A549 (cell line): ENCODE measurements at regions not wholly inside any gene's neighbourhood (a gene's known extent, or its start where the extent isn't known, plus 50 kb on each side); places are given as distances from the start of the nearest gene placed in this dataset.
A peak's percentile ranks its signal among the peaks of the same experiment; 100 is the strongest.

Source experiments
- ATAC-seq, 2 experiments: fragments of 200-7000 bp in 1 of 2; fragments of >200 bp in 1 of 2; cut with Nextera tagmentation in 1 of 2; cut with Tn5 transposase in 1 of 2; 3 replicates each; pipeline versions ENCODE4 v1.8.0 to v1.9.1; 2018 to 2020; ENCODE audit warnings: mild to moderate bottlenecking in 1 of 2, moderate library complexity in 1 of 2
- CTCF ChIA-PET: fragments of 300-600 bp; sonication (Branson Sonifier 250); formaldehyde crosslinking; extraction: SDS; loops from one replicate; lab custom pipeline; 2021; ENCODE audit warnings: antibody characterized with exemption, inconsistent platforms; lab: Yijun Ruan, JAX
- POLR2A ChIA-PET: fragments of 350-600 bp; formaldehyde crosslinking; extraction: SDS; loops from one replicate; lab custom pipeline; 2021; ENCODE audit warnings: antibody characterized with exemption, inconsistent platforms; lab: Yijun Ruan, JAX
- DNase-seq, 2 experiments: peaks; one replicate each; pipeline versions ENCODE4 v3.0.0 to v3.0.0-alpha.2; 2011 to 2016; ENCODE audit warnings: low read depth in 1 of 2, low spot score in 1 of 2
- FAIRE-seq: peaks from 2 replicates; lab custom pipeline; 2011; peaks lifted over from hg19 to GRCh38; lab: Jason Lieb, UNC
- H3K27ac ChIP-seq, 2 experiments: fragments of >200 bp; sonication (Bioruptor Twin); formaldehyde crosslinking; 3 replicates each; pipeline ENCODE4 v1.5.1; 2016 to 2017
- H3K4me1 ChIP-seq: fragments of >200 bp; sonication (Bioruptor Twin); formaldehyde crosslinking; 3 replicates; pipeline ENCODE4 v1.6.1; 2016
- H3K4me2 ChIP-seq: fragments of >200 bp; sonication (Bioruptor Twin); formaldehyde crosslinking; 3 replicates; pipeline ENCODE4 v1.6.1; 2016
- H3K4me3 ChIP-seq: fragments of >200 bp; sonication (Bioruptor Twin); formaldehyde crosslinking; 3 replicates; pipeline ENCODE4 v1.5.1; 2016
- H3K9me3 ChIP-seq: fragments of >200 bp; sonication (Bioruptor Twin); formaldehyde crosslinking; 3 replicates; pipeline ENCODE4 v1.6.1; 2016
- CBX2 ChIP-seq: fragments of 200-600 bp; sonication (generic); IDR thresholded peaks from 2 replicates; pipeline ENCODE4 v1.6.1; 2016; ENCODE audit warnings: low read depth, mild to moderate bottlenecking, borderline replicate concordance
- CEBPB ChIP-seq, 2 experiments: fragments of >200 bp in 1 of 2; sonication (Bioruptor Twin) in 1 of 2; formaldehyde crosslinking in 1 of 2; IDR thresholded peaks; 2 replicates each; pipeline ENCODE4 v1.6.1; 2012 to 2016
- CHD2 ChIP-seq: fragments of 150-350 bp; IDR thresholded peaks from 2 replicates; pipeline ENCODE4 v1.6.1; 2014; ENCODE audit warnings: low read length; ENCODE audit not compliant: partially characterized antibody
- EP300 ChIP-seq, 2 experiments: fragments of >200 bp; sonication (Bioruptor Twin); formaldehyde crosslinking; IDR thresholded peaks; 2 replicates in 1 of 2; 3 replicates in 1 of 2; pipeline ENCODE4 v1.6.1; 2016 to 2017
- FOSB ChIP-seq: fragments of 250-450 bp; sonication (Bioruptor Pico); IDR thresholded peaks from 2 replicates; pipeline ENCODE4 v1.5.0; 2020; ENCODE audit warnings: mild to moderate bottlenecking, moderate library complexity
- FOSL2 ChIP-seq, 2 experiments: fragments of 450-650 bp in 1 of 2; fragments of >200 bp in 1 of 2; sonication (Bioruptor Twin) in 1 of 2; formaldehyde crosslinking; IDR thresholded peaks; 2 replicates each; pipeline versions ENCODE4 v1.5.0 to v1.6.1; 2016 to 2020; ENCODE audit warnings: mild to moderate bottlenecking in 1 of 2, moderate library complexity in 1 of 2
- HEYL ChIP-seq: fragments of 250-450 bp; sonication (Bioruptor Pico); IDR thresholded peaks from 2 replicates; pipeline ENCODE4 v1.8.0; 2021; ENCODE audit warnings: mild to moderate bottlenecking, moderate library complexity
- HOXB5 ChIP-seq: fragments of 250-450 bp; sonication (Bioruptor Pico); IDR thresholded peaks from 2 replicates; pipeline ENCODE4 v1.5.0; 2020; ENCODE audit warnings: mild to moderate bottlenecking, moderate library complexity
- KDM1A ChIP-seq: fragments of 200-600 bp; sonication (generic); IDR thresholded peaks from 2 replicates; pipeline ENCODE4 v1.6.1; 2016; ENCODE audit warnings: low read depth, mild to moderate bottlenecking
- MAZ ChIP-seq: fragments of 150-350 bp; IDR thresholded peaks from 2 replicates; pipeline ENCODE4 v1.6.1; 2014; ENCODE audit warnings: antibody characterized with exemption, low read depth, low read length, borderline replicate concordance
- MYC ChIP-seq: IDR thresholded peaks from 2 replicates; pipeline ENCODE4 v1.6.1; 2012; ENCODE audit warnings: mild to moderate bottlenecking, inconsistent platforms, low read length, improper control_type of control experiment, borderline replicate concordance
- NPAS2 ChIP-seq: fragments of 250-450 bp; sonication (Bioruptor Pico); IDR thresholded peaks from 2 replicates; pipeline ENCODE4 v1.8.0; 2022; ENCODE audit warnings: mild to moderate bottlenecking, moderate library complexity, borderline replicate concordance
- NR3C1 ChIP-seq: fragments of >200 bp; sonication (Bioruptor Twin); formaldehyde crosslinking; IDR thresholded peaks from 3 replicates; pipeline ENCODE4 v1.6.1; 2017
- RNF2 ChIP-seq: fragments of 200-600 bp; sonication (generic); IDR thresholded peaks from 2 replicates; pipeline ENCODE4 v1.6.1; 2016; ENCODE audit warnings: low read depth, mild to moderate bottlenecking, antibody characterized with exemption, moderate library complexity, borderline replicate concordance
- SMC3 ChIP-seq: fragments of >200 bp; sonication (Bioruptor Twin); formaldehyde crosslinking; IDR thresholded peaks from 3 replicates; pipeline ENCODE4 v1.6.1; 2018; ENCODE audit warnings: inconsistent platforms
- SREBF2 ChIP-seq: fragments of 450-650 bp; IDR thresholded peaks from 2 replicates; pipeline ENCODE4 v1.6.1; 2014; ENCODE audit warnings: mild to moderate bottlenecking, moderate library complexity
- ZFP36 ChIP-seq: fragments of 450-650 bp; IDR thresholded peaks from 2 replicates; pipeline ENCODE4 v1.6.1; 2014; ENCODE audit warnings: borderline replicate concordance; ENCODE audit not compliant: partially characterized antibody
- ZNF302 ChIP-seq: fragments of 250-450 bp; sonication (Bioruptor Pico); IDR thresholded peaks from 2 replicates; pipeline ENCODE4 v1.9.0; 2021; ENCODE audit warnings: inconsistent platforms, mild to moderate bottlenecking, moderate library complexity
- WGBS: methylation state at CpG from one replicate; pipeline ENCODE4 v1.1.6; 2017; ENCODE audit errors: missing lambda C conversion rate; 5-methylcytosine and 5-hydroxymethylcytosine counted together
- TF ChIP-seq, protein P1 (sequence below): fragments of >200 bp; sonication (Bioruptor Twin); formaldehyde crosslinking; IDR thresholded peaks from 3 replicates; pipeline ENCODE4 v1.6.1; 2016
- TF ChIP-seq, protein P2 (sequence below): fragments of >200 bp; sonication (Bioruptor Twin); formaldehyde crosslinking; IDR thresholded peaks from 2 replicates; pipeline ENCODE4 v1.6.1; 2016
- TF ChIP-seq, protein P3 (sequence below): IDR thresholded peaks from 2 replicates; pipeline ENCODE4 v1.6.1; 2012
- TF ChIP-seq, protein P4 (sequence below): IDR thresholded peaks from 2 replicates; pipeline ENCODE4 v1.6.1; 2012
- TF ChIP-seq, protein P5 (sequence below): fragments of 200-600 bp; sonication (generic); IDR thresholded peaks from 2 replicates; pipeline ENCODE4 v1.6.1; 2016; ENCODE audit warnings: antibody characterized with exemption, mild to moderate bottlenecking, moderate library complexity

DNA sequence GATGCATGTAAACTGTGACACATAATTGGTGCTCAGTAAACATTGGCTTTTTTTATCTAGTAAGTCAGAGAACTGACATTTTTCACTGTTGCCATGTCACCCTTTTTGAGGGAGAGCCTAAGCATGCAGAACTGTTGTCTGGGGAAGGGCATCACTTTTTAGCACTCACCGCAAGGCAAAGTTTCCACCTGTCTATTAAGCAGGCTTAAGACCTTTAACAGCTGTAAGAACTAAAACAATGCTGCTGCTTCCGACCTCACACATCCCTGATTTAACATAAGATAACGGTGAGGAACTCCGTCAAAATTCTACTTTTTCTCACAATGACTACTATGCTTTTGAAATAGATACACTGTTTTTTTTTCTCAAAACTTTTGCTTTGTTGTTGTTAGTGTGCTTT, 554.8 kb downstream of the NUF2 start:
- ATAC-seq (no peak; a peak in 1 of 6 replicates), FAIRE-seq (no peak), DNase-seq (no peak)
- Histone ChIP-seq H3K4me1 (no peaks in the 10 kb centered on the region), H3K4me3 (no peak overlapping the region), H3K9me3 (no peaks in the 10 kb centered on the region), H3K4me2 (no peak overlapping the region; the same call in 2 of the 3 replicates), H3K27ac (peak overlapping the region in 1 of 2 experiments; percentile 36; a peak in 1 of 6 replicates)
- POLR2A ChIA-PET = no interaction called here
- WGBS = 57% methylated on average over 4 of the region's 4 CpGs
- TF ChIP-seq MAZ (no peak), HOXB5 (no peak), RNF2 (no peak), FOSL2 (IDR thresholded peaks at IDR 0.05) (no peak), FOSL2 (CRISPR knock-in tag; IDR thresholded peaks at IDR 0.05) (no peak)
- TF ChIP-seq, protein P1, sequence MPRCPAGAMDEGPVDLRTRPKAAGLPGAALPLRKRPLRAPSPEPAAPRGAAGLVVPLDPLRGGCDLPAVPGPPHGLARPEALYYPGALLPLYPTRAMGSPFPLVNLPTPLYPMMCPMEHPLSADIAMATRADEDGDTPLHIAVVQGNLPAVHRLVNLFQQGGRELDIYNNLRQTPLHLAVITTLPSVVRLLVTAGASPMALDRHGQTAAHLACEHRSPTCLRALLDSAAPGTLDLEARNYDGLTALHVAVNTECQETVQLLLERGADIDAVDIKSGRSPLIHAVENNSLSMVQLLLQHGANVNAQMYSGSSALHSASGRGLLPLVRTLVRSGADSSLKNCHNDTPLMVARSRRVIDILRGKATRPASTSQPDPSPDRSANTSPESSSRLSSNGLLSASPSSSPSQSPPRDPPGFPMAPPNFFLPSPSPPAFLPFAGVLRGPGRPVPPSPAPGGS = no peak
- CTCF ChIA-PET = no interaction called here

DNA sequence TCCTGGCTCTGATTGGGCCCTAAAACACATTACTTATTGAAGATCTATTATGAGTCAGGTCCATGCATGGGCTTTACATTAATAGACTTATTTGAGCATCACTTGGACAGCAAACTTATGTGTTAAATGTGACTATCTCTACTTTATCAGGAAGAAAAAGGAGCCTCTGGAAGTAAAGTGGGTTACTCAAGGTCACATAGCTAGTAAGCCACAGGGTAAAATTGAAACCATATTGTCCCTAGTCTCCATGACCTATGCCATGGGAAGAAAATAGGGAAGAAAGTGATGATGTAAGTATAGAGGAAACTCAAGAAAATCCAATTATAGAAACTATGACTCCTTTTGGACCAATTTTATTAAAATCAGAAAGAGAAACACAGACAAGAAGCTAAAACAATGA, 555.3 kb downstream of the NUF2 start:
- no peak for TF ChIP-seq ZFP36
- no peak for TF ChIP-seq KDM1A
- no peak for TF ChIP-seq MYC
- TF ChIP-seq CBX2 = no peak
- TF ChIP-seq EP300 (IDR thresholded peaks at IDR 0.05) = no peak
- TF ChIP-seq ZNF302 (CRISPR knock-in tag) = no peak
- TF ChIP-seq HEYL (CRISPR knock-in tag) = no peak
- TF ChIP-seq CEBPB (IDR thresholded peaks at IDR 0.05) = no peak
- TF ChIP-seq CHD2 = no peak
- no peak for TF ChIP-seq FOSB (CRISPR knock-in tag)
- TF ChIP-seq NPAS2 (CRISPR knock-in tag) = no peak
- TF ChIP-seq, protein P2, sequence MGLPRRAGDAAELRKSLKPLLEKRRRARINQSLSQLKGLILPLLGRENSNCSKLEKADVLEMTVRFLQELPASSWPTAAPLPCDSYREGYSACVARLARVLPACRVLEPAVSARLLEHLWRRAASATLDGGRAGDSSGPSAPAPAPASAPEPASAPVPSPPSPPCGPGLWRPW = no peak
- TF ChIP-seq, protein P3, sequence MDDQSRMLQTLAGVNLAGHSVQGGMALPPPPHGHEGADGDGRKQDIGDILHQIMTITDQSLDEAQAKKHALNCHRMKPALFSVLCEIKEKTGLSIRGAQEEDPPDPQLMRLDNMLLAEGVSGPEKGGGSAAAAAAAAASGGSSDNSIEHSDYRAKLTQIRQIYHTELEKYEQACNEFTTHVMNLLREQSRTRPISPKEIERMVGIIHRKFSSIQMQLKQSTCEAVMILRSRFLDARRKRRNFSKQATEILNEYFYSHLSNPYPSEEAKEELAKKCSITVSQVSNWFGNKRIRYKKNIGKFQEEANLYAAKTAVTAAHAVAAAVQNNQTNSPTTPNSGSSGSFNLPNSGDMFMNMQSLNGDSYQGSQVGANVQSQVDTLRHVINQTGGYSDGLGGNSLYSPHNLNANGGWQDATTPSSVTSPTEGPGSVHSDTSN = no peak
- TF ChIP-seq FOSL2 (IDR thresholded peaks at IDR 0.05) = no peak
- TF ChIP-seq FOSL2 (CRISPR knock-in tag; IDR thresholded peaks at IDR 0.05) = no peak
- TF ChIP-seq, protein P4, sequence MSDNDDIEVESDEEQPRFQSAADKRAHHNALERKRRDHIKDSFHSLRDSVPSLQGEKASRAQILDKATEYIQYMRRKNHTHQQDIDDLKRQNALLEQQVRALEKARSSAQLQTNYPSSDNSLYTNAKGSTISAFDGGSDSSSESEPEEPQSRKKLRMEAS = no peak
- TF ChIP-seq, protein P5, sequence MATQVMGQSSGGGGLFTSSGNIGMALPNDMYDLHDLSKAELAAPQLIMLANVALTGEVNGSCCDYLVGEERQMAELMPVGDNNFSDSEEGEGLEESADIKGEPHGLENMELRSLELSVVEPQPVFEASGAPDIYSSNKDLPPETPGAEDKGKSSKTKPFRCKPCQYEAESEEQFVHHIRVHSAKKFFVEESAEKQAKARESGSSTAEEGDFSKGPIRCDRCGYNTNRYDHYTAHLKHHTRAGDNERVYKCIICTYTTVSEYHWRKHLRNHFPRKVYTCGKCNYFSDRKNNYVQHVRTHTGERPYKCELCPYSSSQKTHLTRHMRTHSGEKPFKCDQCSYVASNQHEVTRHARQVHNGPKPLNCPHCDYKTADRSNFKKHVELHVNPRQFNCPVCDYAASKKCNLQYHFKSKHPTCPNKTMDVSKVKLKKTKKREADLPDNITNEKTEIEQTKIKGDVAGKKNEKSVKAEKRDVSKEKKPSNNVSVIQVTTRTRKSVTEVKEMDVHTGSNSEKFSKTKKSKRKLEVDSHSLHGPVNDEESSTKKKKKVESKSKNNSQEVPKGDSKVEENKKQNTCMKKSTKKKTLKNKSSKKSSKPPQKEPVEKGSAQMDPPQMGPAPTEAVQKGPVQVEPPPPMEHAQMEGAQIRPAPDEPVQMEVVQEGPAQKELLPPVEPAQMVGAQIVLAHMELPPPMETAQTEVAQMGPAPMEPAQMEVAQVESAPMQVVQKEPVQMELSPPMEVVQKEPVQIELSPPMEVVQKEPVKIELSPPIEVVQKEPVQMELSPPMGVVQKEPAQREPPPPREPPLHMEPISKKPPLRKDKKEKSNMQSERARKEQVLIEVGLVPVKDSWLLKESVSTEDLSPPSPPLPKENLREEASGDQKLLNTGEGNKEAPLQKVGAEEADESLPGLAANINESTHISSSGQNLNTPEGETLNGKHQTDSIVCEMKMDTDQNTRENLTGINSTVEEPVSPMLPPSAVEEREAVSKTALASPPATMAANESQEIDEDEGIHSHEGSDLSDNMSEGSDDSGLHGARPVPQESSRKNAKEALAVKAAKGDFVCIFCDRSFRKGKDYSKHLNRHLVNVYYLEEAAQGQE = no peak
- TF ChIP-seq SREBF2 = no peak
- TF ChIP-seq SMC3 = no peak
- TF ChIP-seq NR3C1 = no peak
- no peak for ATAC-seq
- Histone ChIP-seq H3K4me2 (no peak overlapping the region), H3K4me3 (no peak overlapping the region), H3K9me3 (no peaks in the 10 kb centered on the region), H3K4me1 (no peaks in the 10 kb centered on the region), H3K27ac (no peak overlapping the region)
- CTCF ChIA-PET = no interaction called here
- no peak for DNase-seq
- POLR2A ChIA-PET = no interaction called here
- no peak for FAIRE-seq
